Liver (tissue), 8 donors: ENCODE measurements at regions not wholly inside any gene's neighbourhood (a gene's known extent, or its start where the extent isn't known, plus 50 kb on each side); places are given as distances from the start of the nearest gene placed in this dataset.

Source experiments
- DNase-seq: peaks from one replicate; pipeline ENCODE4 v3.0.0-alpha.2; 2017; ENCODE audit warnings: low spot score
- H3K27ac ChIP-seq, 2 donors: one replicate each; pipeline ENCODE4 v1.7.0; 2013; ENCODE audit warnings: inconsistent platforms in 2 of 2, low read length in 2 of 2, control low read depth in 1 of 2, low read depth in 1 of 2, mild to moderate bottlenecking in 1 of 2
- H3K27me3 ChIP-seq, 4 donors: one replicate each; pipeline versions ENCODE4 v1.6.1 to v1.7.0; 2013; ENCODE audit warnings: low read length in 3 of 4, inconsistent platforms in 1 of 4, mild to moderate bottlenecking in 1 of 4, moderate library complexity in 1 of 4; ENCODE audit not compliant: control insufficient read depth in 4 of 4, insufficient read depth in 4 of 4
- H3K36me3 ChIP-seq, 4 donors: one replicate each; pipeline versions ENCODE4 v1.6.1 to v1.7.0; 2013; ENCODE audit warnings: low read length in 3 of 4, mild to moderate bottlenecking in 3 of 4, low read depth in 1 of 4, moderate library complexity in 1 of 4; ENCODE audit not compliant: control insufficient read depth in 4 of 4, insufficient read depth in 3 of 4
- H3K4me1 ChIP-seq, 4 donors: one replicate each; pipeline versions ENCODE4 v1.6.1 to v1.7.0; 2013; ENCODE audit warnings: low read length in 3 of 4, mild to moderate bottlenecking in 3 of 4, moderate library complexity in 1 of 4; ENCODE audit not compliant: control insufficient read depth in 4 of 4, insufficient read depth in 4 of 4
- H3K4me3 ChIP-seq, 3 donors: one replicate each; pipeline versions ENCODE4 v1.6.1 to v1.7.0; 2013; ENCODE audit warnings: low read length in 3 of 3, control low read depth in 1 of 3, low read depth in 1 of 3, mild to moderate bottlenecking in 1 of 3
- H3K9ac ChIP-seq, 2 donors: one replicate each; pipeline ENCODE4 v1.7.0; 2013; ENCODE audit warnings: low read length in 2 of 2, mild to moderate bottlenecking in 2 of 2, moderate library complexity in 2 of 2, control low read depth in 1 of 2, low read depth in 1 of 2
- H3K9me3 ChIP-seq, 4 donors: one replicate each; pipeline versions ENCODE4 v1.6.1 to v1.7.0; 2013; ENCODE audit warnings: low read length in 3 of 4; ENCODE audit not compliant: control insufficient read depth in 4 of 4
- EGR1 ChIP-seq, 2 donors: IDR thresholded peaks; 2 replicates each; pipeline ENCODE4 v1.6.1; 2016 to 2018; ENCODE audit warnings: antibody characterized with exemption in 2 of 2, low read depth in 2 of 2
- FOXA1 ChIP-seq: IDR thresholded peaks from 2 replicates; pipeline ENCODE4 v1.6.1; 2016; ENCODE audit warnings: antibody characterized with exemption
- FOXA2 ChIP-seq: IDR thresholded peaks from 2 replicates; pipeline ENCODE4 v1.6.1; 2016; ENCODE audit warnings: antibody characterized with exemption
- GABPA ChIP-seq, 2 donors: IDR thresholded peaks in 1 of 2; conservative IDR thresholded peaks in 1 of 2; 2 replicates each; pipeline ENCODE4 v1.6.1; 2016; ENCODE audit warnings: antibody characterized with exemption in 2 of 2, mild to moderate bottlenecking in 1 of 2, moderate library complexity in 1 of 2
- HNF4A ChIP-seq, 2 donors: conservative IDR thresholded peaks; 2 replicates each; pipeline ENCODE4 v1.6.1; 2016; ENCODE audit warnings: antibody characterized with exemption in 2 of 2, mild to moderate bottlenecking in 2 of 2
- HNF4G ChIP-seq: IDR thresholded peaks from 2 replicates; pipeline ENCODE4 v1.6.1; 2016; ENCODE audit warnings: antibody characterized with exemption
- JUND ChIP-seq, 2 donors: IDR thresholded peaks; 2 replicates each; pipeline ENCODE4 v1.6.1; 2016; ENCODE audit warnings: antibody characterized with exemption in 2 of 2
- NR2F2 ChIP-seq: IDR thresholded peaks from 2 replicates; pipeline ENCODE4 v1.6.1; 2016; ENCODE audit warnings: antibody characterized with exemption
- RAD21 ChIP-seq, 2 donors: IDR thresholded peaks; 2 replicates each; pipeline ENCODE4 v1.6.1; 2016; ENCODE audit warnings: antibody characterized with exemption in 2 of 2, mild to moderate bottlenecking in 2 of 2
- RXRA ChIP-seq, 2 donors: IDR thresholded peaks; 2 replicates each; pipeline ENCODE4 v1.6.1; 2017 to 2018; ENCODE audit warnings: antibody characterized with exemption in 2 of 2, mild to moderate bottlenecking in 1 of 2
- SP1 ChIP-seq: IDR thresholded peaks from 2 replicates; pipeline ENCODE4 v1.6.1; 2018; ENCODE audit warnings: antibody characterized with exemption, mild to moderate bottlenecking
- TAF1 ChIP-seq: conservative IDR thresholded peaks from 2 replicates; pipeline ENCODE4 v1.6.1; 2016; ENCODE audit warnings: antibody characterized with exemption, mild to moderate bottlenecking
- YY1 ChIP-seq: IDR thresholded peaks from 2 replicates; pipeline ENCODE4 v1.6.1; 2016; ENCODE audit warnings: antibody characterized with exemption, mild to moderate bottlenecking
- WGBS: extraction: QIAGEN DNeasy Blood & Tissue Kit; methylation state at CpG from one replicate; pipeline ENCODE4 v1.1.7; 2013; 5-methylcytosine and 5-hydroxymethylcytosine counted together
- TF ChIP-seq, protein P1 (sequence below): IDR thresholded peaks from 2 replicates; pipeline ENCODE4 v1.6.1; 2016; ENCODE audit warnings: antibody characterized with exemption
- TF ChIP-seq, protein P2 (sequence below): IDR thresholded peaks from 2 replicates; pipeline ENCODE4 v1.6.1; 2016; ENCODE audit warnings: antibody characterized with exemption, mild to moderate bottlenecking
- TF ChIP-seq, protein P3 (sequence below): fragments of 150-350 bp; IDR thresholded peaks from 2 replicates; pipeline ENCODE4 v1.5.1; 2017; ENCODE audit warnings: improper control_type of control experiment, low read depth, low read length; ENCODE audit not compliant: missing input control
- TF ChIP-seq, protein P4 (sequence below): IDR thresholded peaks from 2 replicates; pipeline ENCODE4 v1.6.1; 2016; ENCODE audit warnings: antibody characterized with exemption
- TF ChIP-seq, protein P5 (sequence below): IDR thresholded peaks from 2 replicates; pipeline ENCODE4 v1.6.1; 2016; ENCODE audit warnings: antibody characterized with exemption
- donor health status: healthy.
- donor health status: healthy.
- donor health status: healthy.
- donor health status: healthy.
- donor health status: healthy.

DNA sequence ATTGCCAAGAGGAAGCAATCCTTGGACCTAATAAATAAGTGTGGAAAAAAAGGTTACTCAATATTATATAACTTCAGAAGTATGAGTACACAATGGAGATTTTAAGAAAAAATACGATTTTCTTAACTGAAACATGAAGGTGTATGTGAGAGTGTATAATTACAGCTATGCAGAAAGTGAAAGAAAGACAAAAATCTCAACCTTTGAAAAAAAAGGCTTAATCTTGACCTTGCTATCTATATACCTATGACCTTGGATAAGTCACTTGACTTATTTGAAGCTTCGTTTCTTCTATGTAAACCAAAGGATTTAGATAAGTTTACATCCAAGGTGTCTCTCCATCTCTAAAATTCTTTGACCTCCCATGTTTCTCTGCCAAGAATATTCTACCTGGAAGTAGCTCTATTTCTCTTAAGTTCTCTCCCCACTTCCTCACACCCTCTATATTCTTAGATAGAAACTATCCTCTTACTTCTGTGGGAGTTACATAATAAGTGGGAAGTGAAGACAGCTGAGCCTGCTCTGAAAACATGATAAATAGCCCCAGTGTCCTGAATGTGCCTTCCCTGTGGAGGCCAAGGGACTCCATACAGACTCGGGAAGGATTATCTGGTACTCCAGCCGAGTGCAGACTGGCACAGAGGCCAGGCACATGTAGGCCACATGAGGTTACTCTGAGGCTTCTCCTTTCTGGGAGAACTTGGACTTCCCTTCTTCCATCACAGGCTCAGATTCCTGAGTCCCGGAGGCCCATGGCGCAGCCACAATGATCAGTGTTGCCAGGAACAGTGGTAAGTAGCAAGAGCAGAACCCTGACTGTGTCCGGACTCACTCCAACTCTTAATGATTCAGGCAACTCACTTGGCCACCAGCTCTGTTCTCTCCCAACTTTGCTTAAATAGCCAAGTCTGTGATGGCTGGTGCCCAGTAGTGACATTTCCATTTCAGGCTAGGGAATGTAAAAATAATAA is 166.8 kb upstream of the COL8A1 start:
- no peak for DNase-seq
- Histone ChIP-seq H3K4me1 (no peaks in the 10 kb centered on the region), H3K27me3 (no peaks in the 10 kb centered on the region), H3K27ac (no peak overlapping the region), H3K9ac (no peak overlapping the region), H3K4me3 (no peak overlapping the region), H3K36me3 (no peaks in the 10 kb centered on the region), H3K9me3 (no peaks in the 10 kb centered on the region)
- 72% methylated on average over 7 of the region's 7 CpGs for WGBS
- no peak for TF ChIP-seq HNF4A (conservative IDR thresholded peaks at IDR 0.05)

DNA sequence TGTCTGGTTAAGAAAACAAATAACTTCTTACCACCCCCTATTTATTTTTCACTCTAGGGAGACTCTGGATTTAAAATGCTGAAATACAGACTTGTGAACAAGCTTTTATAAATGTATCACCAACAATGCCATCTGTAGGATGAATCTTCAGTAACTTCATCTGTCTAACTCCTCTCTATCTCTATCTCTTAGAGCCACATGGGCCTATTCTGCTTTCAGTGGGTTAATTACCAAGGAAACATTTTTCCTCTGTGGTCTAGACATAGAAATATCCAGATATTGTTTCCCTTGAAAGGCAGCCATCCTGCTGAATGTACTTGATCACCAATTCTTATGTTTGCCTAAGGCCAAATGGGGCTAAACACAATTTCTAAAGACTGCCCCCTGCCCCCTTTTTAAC is 167.6 kb upstream of the COL8A1 start:
- no peaks in the 10 kb centered on the region for H3K4me1 ChIP-seq
- H3K9me3 ChIP-seq = no peaks in the 10 kb centered on the region
- TF ChIP-seq, protein P1, sequence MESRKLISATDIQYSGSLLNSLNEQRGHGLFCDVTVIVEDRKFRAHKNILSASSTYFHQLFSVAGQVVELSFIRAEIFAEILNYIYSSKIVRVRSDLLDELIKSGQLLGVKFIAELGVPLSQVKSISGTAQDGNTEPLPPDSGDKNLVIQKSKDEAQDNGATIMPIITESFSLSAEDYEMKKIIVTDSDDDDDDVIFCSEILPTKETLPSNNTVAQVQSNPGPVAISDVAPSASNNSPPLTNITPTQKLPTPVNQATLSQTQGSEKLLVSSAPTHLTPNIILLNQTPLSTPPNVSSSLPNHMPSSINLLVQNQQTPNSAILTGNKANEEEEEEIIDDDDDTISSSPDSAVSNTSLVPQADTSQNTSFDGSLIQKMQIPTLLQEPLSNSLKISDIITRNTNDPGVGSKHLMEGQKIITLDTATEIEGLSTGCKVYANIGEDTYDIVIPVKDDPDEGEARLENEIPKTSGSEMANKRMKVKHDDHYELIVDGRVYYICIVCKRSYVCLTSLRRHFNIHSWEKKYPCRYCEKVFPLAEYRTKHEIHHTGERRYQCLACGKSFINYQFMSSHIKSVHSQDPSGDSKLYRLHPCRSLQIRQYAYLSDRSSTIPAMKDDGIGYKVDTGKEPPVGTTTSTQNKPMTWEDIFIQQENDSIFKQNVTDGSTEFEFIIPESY = no peak
- TF ChIP-seq, protein P2, sequence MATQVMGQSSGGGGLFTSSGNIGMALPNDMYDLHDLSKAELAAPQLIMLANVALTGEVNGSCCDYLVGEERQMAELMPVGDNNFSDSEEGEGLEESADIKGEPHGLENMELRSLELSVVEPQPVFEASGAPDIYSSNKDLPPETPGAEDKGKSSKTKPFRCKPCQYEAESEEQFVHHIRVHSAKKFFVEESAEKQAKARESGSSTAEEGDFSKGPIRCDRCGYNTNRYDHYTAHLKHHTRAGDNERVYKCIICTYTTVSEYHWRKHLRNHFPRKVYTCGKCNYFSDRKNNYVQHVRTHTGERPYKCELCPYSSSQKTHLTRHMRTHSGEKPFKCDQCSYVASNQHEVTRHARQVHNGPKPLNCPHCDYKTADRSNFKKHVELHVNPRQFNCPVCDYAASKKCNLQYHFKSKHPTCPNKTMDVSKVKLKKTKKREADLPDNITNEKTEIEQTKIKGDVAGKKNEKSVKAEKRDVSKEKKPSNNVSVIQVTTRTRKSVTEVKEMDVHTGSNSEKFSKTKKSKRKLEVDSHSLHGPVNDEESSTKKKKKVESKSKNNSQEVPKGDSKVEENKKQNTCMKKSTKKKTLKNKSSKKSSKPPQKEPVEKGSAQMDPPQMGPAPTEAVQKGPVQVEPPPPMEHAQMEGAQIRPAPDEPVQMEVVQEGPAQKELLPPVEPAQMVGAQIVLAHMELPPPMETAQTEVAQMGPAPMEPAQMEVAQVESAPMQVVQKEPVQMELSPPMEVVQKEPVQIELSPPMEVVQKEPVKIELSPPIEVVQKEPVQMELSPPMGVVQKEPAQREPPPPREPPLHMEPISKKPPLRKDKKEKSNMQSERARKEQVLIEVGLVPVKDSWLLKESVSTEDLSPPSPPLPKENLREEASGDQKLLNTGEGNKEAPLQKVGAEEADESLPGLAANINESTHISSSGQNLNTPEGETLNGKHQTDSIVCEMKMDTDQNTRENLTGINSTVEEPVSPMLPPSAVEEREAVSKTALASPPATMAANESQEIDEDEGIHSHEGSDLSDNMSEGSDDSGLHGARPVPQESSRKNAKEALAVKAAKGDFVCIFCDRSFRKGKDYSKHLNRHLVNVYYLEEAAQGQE = no peak
- TF ChIP-seq GABPA (IDR thresholded peaks at IDR 0.05 in 1 of 2, conservative IDR thresholded peaks at IDR 0.05 in 1 of 2) (no peak), EGR1 (IDR thresholded peaks at IDR 0.05; ENCODE audit: low read depth in 2 of 2) (no peak), NR2F2 (no peak), YY1 (no peak), FOXA1 (no peak), RXRA (IDR thresholded peaks at IDR 0.05) (no peak), RAD21 (IDR thresholded peaks at IDR 0.05) (no peak), HNF4G (no peak), FOXA2 (no peak), TAF1 (no peak), HNF4A (conservative IDR thresholded peaks at IDR 0.05) (no peak), SP1 (no peak), JUND (IDR thresholded peaks at IDR 0.05) (no peak)
- TF ChIP-seq, protein P3, sequence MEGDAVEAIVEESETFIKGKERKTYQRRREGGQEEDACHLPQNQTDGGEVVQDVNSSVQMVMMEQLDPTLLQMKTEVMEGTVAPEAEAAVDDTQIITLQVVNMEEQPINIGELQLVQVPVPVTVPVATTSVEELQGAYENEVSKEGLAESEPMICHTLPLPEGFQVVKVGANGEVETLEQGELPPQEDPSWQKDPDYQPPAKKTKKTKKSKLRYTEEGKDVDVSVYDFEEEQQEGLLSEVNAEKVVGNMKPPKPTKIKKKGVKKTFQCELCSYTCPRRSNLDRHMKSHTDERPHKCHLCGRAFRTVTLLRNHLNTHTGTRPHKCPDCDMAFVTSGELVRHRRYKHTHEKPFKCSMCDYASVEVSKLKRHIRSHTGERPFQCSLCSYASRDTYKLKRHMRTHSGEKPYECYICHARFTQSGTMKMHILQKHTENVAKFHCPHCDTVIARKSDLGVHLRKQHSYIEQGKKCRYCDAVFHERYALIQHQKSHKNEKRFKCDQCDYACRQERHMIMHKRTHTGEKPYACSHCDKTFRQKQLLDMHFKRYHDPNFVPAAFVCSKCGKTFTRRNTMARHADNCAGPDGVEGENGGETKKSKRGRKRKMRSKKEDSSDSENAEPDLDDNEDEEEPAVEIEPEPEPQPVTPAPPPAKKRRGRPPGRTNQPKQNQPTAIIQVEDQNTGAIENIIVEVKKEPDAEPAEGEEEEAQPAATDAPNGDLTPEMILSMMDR = no peak
- TF ChIP-seq, protein P4, sequence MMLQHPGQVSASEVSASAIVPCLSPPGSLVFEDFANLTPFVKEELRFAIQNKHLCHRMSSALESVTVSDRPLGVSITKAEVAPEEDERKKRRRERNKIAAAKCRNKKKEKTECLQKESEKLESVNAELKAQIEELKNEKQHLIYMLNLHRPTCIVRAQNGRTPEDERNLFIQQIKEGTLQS = no peak
- TF ChIP-seq, protein P5, sequence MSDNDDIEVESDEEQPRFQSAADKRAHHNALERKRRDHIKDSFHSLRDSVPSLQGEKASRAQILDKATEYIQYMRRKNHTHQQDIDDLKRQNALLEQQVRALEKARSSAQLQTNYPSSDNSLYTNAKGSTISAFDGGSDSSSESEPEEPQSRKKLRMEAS = no peak
- H3K27ac ChIP-seq = no peak overlapping the region
- no peaks in the 10 kb centered on the region for H3K36me3 ChIP-seq
- H3K27me3 ChIP-seq = no peaks in the 10 kb centered on the region
- H3K9ac ChIP-seq = no peak overlapping the region
- no peak for DNase-seq
- H3K4me3 ChIP-seq = no peak overlapping the region
